Stimulated activated CD8-positive, alpha-beta memory T cell treated with anti-CD3 and anti-CD28 coated beads, Interleukin-4, amount 100 ng/mL, for 24 hours (primary cell): ENCODE measurements at regions not wholly inside any gene's neighbourhood (a gene's known extent, or its start where the extent isn't known, plus 50 kb on each side); places are given as distances from the start of the nearest gene placed in this dataset.
"Not testable (repeated sequence)": the region's sequence is repeated elsewhere in the genome, so short reads cannot be mapped to it uniquely, and the experiment has no call there.

Experiments
- DNase-seq: peaks from one replicate; pipeline ENCODE4 v3.0.0-alpha.2; 2020; ENCODE audit warnings: low read depth

DNA sequence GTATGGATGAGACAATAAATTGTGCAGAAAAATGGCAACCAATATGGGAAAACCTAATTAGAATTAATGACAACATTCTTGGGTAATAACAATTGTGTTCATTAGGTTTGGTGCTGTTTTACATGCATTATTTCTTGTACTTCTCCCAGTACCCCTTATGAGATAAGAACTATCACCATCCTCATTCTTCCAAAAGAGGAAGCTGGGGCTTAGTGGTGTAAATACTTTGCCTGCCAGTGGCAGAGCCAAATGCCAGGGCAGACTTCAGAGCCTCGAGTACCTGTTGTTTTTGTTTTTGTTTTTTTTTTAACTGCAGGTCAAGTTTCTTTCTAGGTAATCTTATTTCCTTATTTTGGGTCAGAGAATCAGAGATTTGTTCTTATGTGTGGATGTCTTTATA lies 206.4 kb downstream of the RHOU start:
- DNase-seq = no peak

DNA sequence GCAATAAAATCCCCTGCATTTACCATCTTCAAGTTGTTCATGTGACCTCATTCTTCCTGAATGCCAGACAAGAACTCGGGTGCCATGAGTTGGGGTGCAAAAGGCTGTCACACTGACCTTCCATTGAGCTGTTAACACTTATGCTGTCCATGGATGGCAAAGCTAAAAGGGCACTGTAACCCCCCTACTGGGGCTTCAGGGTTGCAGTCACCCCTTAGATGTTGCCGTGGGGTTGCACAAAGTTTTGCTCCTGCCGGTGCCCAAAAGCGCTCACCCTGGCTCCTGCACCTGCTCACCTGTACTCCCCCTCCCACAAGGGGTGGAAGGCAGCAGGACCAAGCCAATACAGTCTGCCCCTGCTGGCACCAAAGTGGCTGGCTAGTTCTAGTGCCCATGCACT lies 208.2 kb downstream of the RHOU start:
- no peak for DNase-seq

DNA sequence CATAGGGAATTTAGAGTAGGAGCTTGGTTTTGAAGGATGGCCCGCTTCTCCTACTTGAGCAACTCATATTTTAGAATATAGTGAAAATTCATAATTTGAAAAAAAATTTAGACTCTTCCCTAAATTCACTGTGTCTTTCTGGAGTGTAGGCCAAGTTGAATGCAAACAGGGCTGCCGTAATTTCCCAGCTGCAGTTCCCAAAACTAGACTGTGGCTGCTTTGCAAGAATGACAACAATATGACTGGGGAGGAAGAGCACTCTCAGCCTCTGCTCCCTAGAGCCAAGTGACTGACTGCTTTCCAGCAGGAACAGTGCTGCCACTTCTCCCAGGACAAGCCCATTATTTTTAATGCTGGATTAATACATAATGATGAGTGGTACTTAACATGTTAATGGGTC lies 209.0 kb downstream of the RHOU start:
- DNase-seq = no peak

DNA sequence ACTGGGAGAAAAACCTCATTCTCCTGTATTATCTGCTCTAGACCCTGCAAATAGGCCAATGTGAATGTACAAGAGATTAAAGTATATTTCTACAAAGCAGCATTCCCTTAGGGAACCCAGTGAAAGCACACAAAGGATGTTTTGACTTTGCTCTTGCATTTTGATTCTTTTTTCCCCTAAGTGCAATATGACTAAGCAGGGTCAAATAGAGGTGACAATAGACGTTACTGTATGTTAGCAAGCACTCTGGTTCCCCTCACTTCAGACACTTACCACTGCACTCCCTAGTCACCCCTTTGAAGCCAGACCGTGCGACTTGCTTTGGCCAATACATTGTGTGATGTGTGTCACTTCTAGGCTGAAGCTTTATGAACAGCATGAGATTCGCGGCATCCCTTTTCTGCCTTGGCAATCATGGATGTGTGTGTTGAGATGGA lies 209.7 kb downstream of the RHOU start:
- DNase-seq = no peak

DNA sequence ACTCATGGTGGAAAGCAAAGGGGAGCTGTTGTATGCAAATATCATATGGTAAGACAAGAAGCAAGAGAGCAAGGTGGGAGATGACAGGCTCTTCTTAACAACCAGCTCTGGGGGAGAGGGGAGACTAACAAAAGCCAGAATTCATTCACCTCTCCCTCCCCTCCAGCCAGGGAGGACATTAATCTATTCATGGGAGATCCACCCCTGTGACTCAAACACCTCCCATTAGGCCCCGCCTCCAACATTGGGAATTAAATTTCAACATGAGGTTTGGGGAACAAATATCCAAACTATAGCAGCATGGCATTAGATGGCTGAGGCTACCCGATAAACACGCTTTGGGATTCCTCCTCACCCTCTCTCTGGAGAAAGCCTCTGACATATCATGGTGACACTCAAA lies 210.6 kb downstream of the RHOU start:
- DNase-seq = no peak

DNA sequence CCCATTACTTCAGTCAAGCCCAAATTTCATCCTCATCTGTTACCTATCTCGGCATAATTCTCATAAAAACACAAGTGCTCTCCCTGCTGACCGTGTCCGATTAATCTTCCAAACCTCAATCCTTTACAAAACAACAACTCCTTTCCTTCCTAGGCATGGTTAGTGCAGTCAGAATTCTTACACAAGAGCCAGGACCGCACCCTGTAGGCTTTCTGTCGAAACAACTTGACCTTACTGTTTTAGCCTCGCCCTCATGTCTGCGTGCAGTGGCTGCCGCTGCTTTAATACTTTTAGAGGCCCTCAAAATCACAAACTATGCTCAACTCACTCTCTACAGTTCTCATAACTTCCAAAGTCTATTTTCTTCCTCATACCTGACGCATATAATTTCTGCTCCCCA lies 214.3 kb downstream of the RHOU start:
- DNase-seq = not testable (repeated sequence)

DNA sequence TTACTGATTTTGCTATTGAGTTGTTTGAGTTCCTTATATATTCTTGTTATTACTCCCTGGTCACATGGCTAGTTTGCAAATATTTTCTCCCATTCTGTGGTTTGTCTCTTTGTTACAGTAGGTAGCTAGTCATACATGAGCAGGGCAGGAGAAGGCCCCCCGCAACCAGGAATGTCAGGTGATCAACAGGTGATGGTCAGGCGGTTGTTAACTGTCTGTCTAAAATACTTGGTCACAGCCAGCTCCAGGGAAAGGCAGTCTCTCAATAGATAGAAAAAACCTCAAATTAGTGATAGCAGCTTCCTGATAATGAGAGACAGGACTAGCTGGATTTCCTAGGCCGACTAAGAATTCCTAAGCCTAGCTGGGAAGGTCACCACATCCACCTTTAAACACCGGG lies 217.9 kb downstream of the RHOU start:
- DNase-seq = no peak

DNA sequence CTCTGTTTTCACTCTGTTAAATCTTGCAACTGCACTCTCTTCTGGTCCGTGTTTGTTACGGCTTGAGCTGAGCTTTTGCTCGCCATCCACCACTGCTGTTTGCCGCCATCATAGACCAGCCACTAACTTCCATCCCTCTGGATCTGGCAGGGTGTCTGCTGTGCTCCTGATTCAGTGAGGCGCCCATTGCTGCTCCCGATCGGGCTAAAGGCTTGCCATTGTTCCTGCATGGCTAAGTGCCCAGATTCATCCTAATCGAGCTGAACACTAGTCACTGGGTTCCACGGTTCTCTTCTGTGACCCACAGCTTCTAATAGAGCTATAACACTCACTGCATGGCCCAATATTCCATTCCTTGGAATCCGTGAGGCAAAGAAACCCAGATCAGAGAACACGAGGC lies 218.5 kb downstream of the RHOU start:
- not testable (repeated sequence) for DNase-seq

DNA sequence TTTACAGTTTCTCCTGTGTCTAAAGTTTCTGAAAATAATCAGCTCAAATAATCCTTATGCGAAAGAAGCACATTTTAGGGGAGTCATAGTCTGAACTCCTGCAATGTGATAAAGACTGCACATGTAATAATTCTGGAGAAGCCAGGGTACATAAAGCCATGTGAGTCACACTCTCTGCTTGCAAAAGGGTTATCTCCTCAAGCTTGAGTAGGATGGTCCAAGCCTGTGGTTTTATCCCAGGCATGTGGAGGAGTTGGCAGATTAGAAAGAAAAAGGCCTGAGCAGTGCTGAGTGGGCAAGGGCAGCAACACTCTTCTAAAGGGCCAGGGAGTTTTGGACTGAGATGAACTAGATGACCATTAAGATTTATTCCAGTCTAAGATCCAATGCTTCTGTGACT lies 220.4 kb downstream of the RHOU start:
- DNase-seq = no peak

DNA sequence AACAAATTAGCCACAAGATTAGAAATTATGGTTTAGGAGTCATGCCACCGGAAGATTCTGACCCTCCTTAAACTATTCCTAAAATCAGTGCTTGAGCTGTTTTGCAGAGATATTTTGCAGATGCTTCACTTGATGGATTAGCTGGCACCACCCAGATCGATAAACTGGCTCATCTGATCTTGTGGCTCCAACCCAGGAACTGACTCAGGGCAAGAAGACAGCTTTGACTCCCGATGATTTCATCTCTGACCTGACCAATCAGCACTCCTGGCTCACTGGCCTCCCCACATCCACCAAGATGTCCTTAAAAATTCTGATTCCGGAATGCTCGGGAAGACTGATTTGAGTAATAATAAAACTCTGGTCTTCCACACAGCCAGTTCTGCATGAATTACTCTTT lies 221.6 kb downstream of the RHOU start:
- DNase-seq = no peak

DNA sequence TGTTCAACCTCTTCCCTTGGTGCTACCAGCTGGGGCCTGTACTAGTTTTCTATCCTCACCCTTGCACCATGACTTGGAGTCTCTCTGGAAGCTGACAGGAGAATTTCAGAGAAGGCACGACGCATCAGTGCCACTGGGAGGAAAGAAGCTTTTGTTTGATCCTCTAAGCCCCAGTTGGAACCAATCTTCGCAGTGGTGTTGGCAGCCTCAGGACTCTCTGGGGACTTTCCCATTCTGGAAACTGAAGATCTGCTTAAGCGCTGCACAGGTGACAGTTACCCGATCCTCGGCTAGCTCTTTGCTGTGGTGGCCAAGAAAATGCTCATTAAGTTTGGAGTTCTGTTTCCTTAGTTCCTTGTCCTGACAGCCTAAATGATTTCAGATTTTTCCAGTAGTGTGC lies 222.3 kb downstream of the RHOU start:
- no peak for DNase-seq

DNA sequence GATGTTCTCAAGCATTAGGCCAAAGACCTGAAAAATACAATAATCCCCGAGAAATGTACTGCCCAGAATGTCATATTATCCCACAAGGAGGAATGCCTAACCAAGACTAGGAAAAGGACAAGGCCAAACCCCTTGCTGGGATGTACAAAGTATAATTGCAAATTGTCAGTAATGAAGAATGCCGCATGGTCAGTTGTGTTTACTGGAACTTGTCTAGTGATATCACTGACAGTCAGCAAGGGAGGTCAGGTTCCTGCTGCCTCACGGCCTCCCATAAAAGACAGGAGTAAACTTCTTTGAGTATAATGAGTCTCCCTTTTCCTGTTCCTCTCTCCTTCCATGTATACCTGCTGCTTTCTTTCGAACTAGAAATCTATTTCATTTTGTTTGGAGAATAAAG lies 222.8 kb downstream of the RHOU start:
- DNase-seq = no peak

DNA sequence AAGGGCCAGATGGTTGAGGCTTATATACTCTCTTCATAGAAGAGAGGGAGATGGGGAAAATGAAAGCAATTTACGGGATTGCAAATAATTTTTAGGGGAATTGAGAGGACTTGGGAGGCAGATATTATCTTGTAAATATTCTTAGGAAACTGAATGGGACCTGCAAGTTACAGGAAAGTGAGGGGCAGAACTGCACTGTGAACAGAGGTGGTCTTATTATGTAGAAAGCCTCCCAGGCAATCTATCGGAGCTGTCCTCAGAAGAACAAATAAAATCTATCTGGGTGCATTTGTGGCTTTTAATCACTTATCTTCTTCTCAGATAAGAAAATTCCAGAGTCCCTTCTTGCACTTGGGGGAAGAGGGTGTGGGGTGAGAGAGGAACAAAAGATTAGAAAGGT lies 223.5 kb downstream of the RHOU start:
- DNase-seq = no peak

DNA sequence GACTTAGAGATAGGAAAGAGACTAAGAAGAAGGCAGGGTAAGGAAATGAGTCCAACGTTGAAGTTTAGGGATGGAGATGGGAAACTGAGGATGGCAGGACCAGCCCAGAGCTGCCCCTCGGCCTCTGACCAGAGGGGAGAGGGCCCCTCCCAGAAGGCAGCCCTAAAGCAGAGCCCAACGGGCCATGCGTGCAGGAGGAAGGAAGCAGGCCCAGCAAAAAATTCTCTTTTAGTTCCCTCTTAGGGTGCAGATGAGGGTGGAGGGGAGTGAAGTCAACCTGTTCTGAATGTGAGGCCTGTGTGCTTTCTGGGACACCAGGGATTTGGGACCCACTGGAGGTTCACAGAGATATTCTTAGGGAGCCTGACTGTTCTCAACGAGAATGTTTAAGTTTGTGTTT lies 225.4 kb downstream of the RHOU start:
- DNase-seq = no peak

DNA sequence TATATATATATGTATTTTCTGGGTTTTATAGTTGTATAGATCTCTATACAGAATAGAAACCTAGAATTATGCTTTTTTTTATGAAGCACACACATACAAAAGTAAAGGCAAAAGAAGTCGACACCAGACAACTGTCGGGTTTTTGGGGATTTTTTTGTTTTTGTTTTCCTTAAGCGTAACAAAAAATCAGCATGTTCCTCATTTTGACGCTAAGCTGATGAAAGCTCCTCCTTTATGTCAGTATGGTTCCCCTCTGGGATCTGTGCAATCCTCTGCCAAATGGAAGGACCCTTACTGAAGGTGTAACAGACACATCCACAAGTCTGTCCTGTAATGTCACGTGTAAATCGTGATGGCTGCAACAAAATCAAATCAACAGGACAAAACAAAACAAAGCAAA lies 226.2 kb downstream of the RHOU start:
- DNase-seq = no peak

DNA sequence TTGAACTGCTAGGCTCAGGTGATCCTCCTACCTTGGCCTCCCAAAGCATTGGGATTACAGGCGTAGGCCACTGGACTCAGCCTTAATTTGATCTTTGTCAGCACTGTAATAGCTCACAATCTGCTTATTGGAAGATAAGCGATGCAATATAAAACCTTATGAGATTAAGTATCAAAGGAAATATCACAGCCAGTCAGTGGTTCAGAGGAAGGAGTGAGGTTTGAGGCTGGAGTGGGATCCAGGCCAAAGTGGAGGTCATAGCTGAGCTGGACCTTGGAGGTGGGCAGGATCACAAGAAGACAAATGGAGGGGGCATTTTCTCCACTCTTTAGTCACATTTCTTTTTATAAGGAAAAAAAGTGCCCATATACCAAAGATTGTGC lies 228.5 kb downstream of the RHOU start:
- no peak for DNase-seq

DNA sequence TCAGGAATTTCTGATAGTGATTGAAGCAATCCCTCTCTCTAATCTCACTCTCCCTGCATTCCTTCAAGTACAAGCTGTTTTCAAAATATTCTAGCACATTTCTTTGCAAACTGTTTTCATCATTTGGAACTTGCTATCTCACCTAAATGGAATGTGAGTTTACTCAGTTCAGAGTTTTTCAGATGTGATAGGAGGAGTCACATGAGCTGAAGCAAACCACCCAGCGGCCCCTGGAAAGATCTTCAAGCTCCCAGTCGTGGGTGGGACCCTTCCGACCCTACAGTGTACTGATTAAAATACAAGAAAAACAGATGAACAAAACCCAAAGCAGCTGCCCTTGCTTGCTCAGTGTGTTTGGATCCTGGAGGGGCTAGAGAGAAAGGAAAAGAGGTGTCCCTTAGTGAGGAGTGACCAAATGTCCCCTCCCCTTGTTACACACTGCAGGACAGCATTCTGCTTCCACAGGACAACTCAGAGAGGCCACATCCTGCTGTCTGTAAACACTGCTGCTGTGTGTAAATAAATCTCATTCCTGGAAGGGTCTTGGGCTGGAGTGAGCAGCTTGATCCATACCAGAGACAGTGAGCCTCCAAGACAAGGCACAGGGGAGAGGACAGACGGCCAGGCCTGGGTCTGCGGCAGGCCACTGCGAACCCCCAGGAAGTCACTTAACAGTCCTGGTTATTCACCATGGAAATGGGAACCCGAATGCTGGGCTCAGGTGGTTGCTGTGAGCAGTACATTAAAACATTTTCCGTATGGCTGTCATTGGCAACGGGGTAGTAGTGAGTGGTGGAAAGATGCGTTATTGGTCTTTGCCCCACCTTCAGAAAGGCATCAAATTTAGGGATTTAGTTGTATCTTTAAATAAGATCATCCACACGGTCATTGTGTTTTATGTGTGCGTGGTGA lies 229.2 kb downstream of the RHOU start:
- DNase-seq = no peak

DNA sequence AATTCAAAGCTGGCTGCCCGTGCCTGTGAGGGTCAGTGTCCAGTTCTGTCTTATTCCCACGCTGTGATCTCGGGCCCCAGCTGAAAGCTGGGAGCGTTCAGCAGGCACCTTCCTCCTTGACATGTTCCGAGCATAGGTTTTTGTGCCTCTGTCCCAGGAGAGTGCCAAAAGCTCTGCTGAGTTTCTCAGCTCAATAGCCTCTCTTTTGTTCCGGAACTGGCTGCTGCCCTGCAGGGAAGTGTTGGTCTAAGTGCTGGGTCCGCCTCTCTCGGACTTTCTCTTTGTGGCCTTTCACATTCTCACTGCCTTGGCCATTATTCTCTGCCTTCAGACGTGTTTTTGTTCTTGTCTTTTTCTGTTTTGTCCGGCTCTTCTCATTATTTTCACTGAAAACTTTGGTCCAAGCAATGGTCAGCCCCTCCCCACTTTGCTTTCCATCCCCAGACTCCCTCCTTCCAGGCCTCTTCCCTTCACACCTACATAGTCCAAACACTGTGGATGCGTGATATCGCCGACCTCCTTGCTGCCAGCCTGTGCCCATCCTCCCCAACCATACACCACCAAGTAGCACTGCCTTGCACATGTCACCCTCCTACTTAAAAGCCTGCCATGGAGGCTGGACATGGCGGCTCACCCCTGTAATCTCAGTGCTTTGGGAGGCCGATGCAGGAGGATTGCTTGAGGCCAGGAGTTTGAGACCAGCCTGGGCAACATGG lies 233.8 kb downstream of the RHOU start:
- DNase-seq = no peak

DNA sequence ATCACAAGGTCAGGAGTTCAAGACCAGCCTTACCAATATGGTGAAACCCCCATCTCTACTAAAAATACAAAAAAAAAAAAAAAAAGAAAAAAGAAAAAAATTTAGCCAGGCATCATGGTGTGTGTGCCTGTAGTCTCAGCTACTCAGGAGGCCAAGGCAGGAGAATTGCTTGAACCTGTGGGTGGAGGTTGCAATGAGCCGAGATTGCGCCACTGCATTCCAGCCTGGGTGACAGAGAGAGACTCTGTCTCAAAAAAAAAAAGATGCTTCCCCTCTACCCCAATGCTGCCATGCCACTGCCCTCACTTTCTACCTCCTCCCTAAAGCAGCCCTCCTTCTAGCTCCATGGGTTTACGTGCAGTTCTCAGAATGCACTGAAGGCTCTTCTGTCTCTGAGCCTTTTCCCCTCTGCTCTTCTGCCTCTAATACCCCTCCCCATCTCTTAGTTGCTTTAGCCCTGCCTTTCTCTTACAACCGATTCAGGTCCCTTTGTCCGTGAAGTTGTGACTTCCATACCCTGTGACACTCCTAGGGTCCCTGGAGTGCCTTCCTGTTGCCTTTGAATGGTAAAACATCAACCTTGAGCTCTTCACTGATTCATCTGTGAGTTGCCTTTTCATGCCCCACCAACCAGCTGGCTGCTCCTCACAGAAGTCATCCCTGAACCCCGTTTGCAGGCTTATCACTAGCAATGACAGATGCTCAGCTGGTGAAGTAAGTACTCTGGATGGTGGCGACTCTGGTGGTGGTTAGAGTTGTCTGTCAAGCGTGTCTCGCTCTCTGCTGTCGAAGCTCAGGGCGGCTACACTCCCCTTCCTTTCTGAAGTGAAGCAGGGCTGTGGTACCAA lies 234.9 kb downstream of the RHOU start:
- DNase-seq = no peak

DNA sequence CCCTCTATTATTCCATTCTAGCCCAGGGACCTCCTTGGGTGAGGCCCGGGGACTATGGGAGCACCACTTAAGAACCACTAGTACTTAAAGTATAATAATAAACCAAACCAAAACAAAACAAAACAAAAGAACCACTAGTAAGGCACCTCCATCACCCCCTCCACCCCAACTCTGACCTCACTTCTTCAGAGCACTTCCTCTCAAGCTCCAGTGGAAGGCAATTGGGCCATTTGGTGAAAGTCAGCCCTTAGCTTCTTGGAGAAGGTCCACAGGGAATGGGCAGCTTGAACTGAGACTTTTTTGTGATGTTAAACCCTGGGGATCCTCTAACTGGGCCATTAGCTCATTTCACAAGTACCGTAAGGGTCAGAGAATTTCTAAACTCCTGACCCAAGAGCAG lies 237.3 kb downstream of the RHOU start:
- no peak for DNase-seq

DNA sequence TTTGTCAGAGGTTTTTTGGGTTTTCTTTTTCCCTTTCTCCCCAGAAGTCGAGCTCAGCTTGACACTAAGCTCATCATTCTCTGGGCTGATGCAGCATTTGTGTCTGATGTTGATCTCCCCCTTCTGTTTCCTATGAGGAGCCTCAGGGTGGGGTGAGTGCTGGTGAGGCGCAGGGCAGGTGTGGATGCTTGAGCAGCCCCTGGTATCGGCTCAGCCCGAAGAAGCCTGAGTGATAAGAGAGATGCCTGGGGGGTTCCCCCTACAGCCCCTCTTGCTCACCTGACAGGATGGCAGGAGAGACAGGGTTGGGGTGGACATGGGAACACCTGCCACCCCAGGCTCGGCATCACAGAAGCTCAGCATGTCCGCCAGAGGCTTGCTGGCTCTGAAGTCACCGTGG lies 239.0 kb downstream of the RHOU start:
- DNase-seq = no peak

DNA sequence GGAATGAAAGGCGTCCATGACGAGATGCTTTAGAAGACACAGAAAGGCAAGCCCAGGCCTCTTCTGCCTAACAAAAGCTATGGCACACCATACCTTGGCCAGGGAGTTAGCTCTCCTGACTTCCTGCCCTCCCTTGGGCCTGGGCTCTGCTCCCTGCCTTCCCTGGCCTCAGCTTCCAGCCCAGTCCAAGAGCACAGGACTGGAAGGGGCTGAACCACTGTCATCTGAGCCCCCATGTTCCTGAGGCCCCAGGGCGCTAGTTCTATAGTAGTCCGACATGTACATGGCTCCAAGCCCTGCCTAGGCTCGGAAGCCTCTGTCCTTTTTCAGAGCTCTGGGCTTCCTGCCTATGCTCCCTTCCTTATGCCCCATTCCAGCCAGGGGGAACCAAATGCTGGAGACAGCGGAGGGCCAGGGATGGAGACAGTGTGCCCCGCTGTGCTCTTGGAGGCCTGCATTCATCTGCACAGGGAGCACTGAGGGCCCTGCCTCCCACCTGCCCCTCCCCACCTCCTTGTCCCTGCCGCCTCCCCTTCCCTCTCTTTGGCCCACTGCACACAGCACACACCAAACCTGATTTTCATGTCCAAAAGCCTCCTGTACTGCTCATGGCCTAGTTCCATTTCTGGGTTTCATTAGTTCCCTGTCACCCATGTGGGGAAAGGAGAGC lies 240.1 kb downstream of the RHOU start:
- no peak for DNase-seq
